GM21528 (cell line): ENCODE measurements at regions not wholly inside any gene's neighbourhood (a gene's known extent, or its start where the extent isn't known, plus 50 kb on each side); places are given as distances from the start of the nearest gene placed in this dataset.

Experiments
- ATAC-seq: cut with Tn5 transposase; IDR thresholded peaks from one replicate; pipeline ENCODE4 v1.9.1; 2021; ENCODE audit warnings: mild to moderate bottlenecking, moderate library complexity; ENCODE audit not compliant: unreplicated experiment, low FRiP score

DNA sequence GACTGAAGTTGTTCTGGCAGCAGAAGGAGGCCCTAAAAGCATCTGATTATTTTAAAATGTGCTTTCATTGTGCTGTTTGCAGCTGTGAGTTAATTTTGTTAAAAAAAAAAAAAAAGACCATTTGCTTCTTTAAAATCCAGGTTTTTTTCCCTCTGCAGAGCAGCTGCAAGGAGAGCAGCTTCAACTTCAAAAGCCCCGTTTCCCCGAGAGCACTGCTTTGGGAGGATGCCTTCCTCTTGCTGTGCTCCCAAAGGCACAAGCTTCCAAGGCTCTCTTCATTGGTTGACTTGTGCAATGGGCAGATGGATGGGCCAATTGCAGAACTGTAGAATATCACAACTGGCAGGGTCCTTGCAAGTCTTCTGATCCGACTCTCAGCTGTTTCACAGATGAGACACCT lies 459.2 kb upstream of the PKN2 start:
- no peak for ATAC-seq

DNA sequence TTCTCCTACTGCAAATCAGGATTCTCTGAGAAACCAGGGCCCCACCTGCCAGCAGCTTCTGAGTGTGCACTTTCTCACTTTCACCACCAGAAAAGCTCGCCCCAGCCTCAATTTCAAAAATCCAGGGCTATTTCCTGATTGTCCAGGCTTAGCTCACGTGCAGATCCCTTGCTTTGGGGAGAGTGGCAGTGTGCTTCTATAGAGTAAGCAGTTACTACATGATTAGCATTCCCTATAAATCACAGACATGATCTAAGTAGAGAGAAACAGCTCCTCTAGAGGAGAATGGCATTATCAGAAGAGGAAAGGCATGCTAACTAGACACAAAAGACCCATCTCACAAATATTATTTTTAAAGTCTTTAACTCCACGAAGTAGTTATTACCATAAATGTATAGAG lies 456.0 kb upstream of the PKN2 start:
- ATAC-seq: no peak

DNA sequence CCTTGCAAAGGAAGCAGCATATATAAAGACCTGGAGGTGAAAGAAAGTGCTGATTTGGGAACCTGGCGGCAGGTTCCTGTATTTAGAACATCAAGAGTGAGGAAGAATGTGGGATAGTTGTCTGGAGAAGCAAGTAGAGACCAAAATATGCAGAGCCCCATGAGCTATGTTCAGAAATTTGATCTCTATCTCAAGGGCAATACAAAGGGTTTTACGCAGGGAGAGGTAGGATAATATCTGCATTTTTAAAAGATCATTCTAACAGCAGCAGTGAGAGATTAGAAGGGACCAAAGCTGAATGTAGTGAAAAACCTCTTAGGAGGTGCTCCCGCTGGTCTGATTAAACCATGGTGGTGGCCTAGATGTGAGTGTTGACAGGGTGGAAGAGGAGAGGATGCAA lies 453.9 kb upstream of the PKN2 start:
- ATAC-seq: no peak

DNA sequence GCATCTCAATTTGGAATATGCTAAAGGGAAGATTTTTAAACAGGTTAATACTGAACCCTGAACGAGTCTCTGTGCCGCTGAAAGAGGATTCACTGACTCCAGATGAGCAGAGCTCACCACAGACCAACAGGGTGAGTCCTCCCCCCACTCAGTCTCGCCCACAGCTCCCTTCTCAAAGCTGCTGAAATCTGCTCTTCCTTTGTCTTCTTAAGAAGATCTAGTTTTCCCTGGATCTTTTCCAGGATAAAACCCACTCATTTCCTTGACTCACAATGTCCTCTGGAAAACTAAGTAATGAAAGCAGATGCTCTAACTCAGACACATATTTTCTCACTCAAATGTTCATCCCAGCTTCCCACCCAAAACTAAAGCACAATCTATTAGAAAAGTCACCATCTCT lies 447.0 kb upstream of the PKN2 start:
- ATAC-seq: no peak

DNA sequence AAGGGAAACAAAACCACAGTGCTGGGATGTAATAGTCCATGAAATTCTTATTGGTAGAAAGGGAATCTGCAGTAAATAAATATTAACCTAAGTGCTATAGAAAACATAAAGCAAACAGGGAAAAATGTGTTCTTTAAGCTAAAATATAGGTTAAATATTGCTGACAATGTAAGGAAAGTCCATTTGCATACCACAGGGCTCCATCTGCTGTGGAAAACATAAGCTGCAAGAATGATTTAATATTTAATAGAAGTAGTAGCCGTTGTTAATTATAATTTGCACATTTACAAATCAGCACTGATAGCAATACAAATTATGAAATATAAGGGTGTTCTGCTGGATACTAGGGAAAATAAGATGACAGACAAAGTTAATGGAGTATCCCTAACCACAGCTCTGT lies 444.9 kb upstream of the PKN2 start:
- no peak for ATAC-seq

DNA sequence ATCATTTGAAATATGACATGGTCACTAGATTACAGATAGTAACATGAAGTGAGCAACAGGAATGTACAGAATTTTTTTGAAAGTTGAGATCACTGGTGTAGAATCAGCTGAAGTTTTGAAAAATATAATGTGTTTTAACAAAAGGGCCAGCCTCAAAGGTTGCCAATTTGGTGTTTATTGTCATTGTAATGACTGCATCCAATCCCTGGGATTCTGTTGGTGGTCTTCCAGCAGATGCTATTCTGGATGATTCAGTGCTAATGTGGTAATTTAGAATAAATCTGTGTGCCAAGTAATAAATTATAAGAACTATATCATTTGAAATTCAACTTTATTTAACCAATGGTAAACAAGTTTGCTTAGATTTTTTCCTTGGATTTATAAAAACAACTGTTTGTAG lies 436.4 kb upstream of the PKN2 start:
- ATAC-seq: no peak

DNA sequence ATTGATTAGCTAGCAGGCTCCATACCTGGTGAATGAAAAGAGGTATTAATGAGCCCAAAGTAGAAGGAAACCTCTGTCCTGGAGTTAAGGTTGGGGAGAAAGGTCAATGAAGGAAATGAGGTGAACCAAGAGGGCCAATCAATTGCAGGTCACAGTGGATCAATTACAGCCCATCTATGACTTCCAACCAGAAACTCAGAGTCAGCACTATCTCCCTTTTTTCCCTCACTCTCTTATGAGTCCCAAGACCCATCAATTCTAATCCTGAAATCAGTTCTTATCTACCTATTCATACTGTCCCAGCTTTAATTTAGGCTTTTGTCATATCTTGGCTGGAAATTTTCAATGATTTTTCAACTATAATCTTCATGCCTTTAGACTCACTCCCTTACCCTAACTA lies 433.2 kb upstream of the PKN2 start:
- no peak for ATAC-seq

DNA sequence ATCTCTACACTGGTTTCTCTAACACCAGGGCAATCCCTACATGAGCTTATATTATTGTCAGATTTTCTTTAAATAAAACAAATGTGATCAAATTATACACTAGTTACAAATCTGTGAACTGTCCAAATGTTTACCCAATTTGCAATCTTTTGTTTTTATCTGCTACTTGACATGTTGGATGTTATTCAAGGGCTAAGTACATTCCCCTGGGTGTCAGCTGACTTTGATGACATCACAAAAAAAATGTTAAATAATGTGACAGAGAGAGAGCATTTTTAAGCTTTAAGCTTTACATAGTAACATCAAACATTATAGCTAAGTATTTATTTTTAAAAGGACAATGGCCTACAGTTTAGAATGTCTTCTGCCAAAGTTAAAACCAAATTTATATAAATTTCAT lies 431.3 kb upstream of the PKN2 start:
- no peak for ATAC-seq

DNA sequence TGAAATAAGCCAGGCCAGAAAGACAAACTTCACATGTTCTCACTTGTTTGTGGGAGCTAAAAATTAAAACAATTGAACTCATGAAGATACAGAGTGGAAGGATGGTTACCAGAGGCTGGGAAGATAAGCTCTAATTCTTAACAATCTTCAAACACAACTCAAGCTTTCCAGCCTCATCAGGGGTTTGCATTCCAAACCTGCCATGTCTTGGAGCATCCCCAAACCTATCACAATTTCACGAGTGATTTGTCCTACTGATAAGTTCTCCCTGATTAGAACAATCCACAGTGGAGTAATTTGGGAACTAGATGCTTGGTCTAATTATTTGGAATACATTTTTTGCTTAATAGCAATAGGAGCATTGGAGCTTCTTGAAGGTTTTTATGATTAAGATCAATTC lies 418.5 kb upstream of the PKN2 start:
- no peak for ATAC-seq

DNA sequence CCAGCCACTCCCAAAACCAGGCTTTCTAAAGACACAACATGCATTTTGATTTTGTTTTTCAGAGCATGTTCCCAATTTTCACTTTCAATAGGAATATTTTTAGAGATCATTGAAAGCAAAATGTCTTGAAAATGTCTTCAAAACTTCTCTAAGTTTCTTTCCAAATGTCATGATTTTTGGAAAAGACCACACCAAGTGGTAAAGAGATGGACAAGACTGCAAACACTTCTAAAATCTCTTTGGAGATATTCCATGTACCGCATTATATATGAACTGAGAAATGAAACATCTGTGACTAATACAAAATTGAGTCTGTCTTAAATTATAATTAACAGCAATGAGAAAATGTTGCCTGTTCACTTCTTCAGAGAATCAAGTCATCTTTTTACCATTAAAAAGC lies 418.0 kb upstream of the PKN2 start:
- no peak for ATAC-seq

DNA sequence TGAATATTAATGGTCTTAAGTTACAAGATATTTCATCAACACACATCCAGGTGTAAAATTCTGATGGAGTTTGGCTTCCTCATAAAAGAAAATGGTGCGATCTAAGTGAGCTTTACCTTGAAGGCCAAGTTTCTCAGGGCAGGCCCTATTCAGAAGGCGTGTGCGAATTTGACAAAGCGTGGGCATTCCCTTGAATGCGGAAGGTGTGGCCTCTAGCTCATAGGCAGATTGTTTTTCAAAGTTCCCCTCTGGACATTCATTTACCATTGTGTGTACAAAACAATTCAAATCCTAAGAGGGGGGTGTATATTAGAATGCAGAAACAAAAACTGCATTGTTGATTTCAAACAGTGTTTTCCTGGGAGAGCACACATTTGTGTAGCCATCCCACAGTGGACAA lies 411.9 kb upstream of the PKN2 start:
- ATAC-seq: no peak

DNA sequence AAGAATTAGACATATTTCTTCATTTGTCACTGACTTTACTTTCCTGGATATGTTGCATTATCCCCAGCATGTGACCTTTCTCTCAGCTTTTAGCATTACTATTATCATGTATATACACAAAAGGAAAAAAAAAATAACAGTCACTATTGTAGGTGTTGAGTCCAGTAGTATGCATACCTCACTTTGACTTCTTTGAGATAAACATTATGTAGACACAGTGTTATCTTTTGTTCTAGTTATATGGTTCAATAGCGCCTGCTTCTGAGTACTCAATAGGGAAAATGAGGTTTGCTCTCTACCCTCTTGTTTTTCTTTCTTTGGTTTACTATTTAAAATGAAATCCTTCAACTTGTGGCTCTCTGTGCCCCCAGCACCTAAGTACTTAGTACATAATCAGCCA lies 409.6 kb upstream of the PKN2 start:
- ATAC-seq: no peak

DNA sequence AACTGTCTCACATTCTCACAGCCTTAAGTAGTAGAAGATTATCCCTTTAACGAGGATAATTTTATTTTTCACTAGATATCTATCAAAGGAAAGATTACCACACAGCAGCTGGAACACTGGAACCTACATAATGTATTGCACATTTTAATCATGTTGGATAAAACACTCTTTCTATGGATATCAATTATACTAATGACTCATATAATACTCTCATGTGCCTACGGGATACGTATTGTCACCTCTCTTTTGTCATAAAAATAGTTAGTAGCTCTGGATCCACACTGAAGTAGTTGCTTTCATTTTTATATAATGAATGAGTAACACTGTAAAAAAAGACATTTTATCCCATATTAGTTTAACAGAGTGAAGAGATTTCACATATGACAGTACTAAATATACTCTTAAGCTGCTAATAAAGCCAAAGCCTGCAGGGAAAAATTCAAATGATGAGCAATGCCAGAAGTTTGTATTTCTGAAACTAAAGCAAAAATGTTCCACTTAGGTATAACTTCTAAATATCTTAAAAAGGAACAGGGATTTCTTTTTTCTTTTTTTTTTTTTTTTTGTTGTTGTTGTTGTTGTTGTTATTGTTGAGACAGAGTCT lies 408.7 kb upstream of the PKN2 start:
- no peak for ATAC-seq

DNA sequence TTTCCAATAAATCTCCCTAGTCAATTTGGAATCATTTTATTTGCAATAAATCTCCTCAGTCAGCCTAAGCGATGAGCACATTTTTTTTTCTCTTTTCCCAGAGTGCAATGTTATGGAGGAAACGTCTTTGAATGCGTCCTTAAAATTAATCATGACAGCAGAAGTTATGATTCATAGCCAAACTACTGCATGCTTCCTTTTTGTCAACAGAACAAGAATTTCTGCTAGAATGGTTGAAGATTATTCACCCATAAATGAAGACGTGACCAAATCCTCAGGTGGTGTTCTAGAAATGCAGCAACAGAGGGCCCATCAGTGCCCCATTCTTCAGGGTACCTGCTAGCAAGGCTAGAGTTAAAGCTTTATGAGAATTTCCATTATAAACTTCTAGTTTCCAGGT lies 407.9 kb upstream of the PKN2 start:
- no peak for ATAC-seq

DNA sequence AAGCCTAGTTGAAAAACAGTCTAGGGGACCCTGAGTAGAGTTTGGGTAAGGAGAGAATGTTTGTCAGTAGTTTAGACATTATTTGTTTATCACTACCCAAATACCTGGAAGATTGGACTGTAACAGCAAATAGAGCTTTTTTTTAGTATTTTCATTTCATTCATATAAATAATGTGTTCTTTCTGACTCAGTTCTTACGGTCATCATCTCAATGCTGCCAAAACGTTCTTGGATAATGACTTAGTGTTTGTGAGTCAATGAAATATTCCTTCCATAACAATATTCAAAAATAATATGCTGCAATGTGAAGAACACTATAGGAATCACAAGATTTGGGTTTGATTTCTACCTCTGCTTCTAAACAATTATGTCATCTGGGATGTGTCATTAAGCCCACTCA lies 400.0 kb upstream of the PKN2 start:
- ATAC-seq: no peak

DNA sequence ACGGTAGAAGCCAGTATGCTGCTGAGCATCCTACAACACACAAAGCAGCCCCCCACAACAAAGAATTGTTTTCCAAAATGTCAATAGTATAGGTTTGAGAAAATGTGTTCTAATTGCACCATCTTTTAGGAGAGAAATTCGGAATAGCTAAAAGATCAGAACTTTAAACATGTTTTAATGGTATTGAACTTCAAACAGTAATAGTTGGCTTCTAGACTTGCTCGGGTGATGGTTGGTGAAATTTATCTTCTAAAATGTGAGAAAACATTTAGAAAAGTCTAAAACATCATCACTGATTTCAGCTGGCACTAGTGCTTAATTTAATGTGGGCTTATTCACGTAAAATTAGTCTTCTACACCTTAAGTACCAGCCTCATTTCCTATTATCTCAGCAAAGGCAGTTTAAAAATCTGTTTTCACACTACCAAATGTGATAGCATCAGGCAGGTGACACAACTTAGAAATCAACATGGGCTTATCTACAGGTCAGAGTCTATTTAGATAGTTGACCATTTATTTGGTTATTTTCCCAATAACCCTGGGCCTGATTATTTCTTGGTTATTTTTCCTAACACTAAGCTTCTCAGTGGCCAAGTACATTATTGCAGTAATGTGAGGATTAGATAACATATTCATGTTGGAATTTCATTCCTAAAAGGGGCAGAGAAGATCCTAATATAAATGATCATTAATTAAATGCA lies 399.3 kb upstream of the PKN2 start:
- ATAC-seq: no peak

DNA sequence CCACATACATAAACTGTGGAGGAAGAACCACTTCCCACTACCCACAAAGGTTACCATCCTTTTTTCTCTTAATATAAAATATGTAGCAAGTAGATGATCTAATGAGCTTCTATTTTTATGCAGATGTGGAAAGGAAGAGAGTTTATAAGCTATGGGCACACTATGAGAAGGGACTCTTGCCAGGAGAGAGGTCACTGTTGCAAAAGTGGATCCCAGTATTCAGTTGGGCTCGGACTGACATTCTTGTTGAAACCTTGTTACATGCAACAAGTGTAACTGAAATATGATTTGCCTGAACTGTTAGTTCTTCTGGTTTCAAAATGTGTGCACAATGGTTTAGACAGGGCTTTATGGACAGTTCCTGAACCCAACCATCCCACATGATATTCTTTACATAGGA lies 397.4 kb upstream of the PKN2 start:
- ATAC-seq: no peak

DNA sequence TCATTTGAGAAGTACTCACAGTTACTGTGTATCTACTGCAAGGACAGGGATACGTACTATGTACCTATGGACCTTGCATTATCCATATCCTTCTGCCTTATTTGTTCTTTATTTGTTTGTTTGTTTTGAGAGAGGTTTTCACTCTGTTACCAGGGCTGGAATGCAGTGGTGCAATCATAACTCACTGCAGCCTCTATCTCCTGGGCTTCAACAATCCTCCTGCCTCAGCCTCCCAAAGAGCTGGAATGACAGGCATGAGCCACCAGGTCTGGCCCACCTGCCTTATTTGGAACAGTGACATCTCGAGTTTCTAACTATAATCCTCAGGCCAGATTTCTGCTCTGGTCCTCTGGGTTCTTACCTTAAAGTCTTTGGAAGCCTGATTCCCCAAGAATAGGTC lies 395.5 kb upstream of the PKN2 start:
- no peak for ATAC-seq

DNA sequence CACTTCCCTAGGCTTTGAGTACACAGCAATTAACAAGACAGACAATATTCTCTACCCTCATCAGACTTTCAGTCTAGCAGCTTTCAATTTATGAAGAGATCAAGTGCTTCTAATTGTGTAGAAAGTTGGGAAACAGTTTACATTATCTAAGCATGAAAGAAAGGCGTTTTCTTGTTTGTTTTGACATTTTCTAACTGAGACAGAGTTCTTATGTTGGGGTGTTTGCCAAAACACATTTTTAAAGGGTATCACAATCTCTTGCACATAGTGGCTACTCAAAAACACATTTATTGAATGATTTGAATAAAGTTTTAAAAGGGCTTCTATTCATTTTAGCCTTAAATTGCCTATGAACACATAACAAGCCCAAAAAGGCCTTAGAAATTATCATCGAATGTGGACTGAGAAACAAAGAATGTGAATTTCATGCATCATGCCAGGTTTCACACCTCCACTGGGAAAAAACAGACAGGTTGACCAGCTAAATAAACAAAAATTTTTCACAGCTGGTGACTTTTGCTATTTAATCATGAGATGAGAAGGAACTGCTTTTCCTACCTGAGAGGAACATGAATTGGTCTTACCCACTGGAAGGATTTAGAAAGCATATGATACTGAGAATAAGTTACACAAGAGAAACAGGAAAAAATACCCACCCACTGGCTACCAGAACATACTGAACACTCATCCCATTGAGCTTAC lies 394.5 kb upstream of the PKN2 start:
- ATAC-seq: no peak

DNA sequence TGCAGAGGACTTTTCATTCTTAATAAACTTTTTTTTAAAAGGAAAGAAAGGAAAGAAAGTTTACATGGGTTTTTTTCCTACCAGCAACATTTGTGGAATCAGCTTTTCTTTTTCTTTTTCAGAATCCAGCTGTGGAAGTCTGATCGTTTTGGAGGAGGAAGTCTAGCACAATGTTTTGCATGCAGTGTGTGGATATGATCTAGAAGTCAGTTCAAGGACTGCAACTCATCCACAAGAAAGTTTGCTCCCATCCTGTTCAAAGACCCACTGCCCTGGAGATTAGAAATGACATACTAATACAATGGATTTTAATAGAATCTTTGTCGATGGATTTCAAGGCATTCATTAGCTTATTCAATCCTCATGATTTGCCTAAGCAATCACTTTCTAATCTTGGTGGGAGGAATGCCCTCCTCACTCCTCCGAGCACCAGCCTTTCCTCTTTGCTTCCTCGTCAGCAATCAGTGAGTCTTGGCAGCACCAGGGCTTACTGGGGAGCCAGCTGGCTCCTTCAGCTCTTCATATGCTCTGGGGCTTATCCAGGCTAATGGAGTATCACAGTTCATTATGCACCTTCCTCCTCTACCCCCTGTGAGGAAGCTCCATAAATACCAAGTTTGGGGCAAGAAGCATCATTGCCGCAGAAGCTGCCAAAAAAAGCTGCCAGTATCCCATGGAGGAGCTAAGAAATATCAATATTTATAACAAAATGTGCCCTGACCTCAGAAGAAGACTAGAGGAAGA lies 392.3 kb upstream of the PKN2 start:
- ATAC-seq: no peak

DNA sequence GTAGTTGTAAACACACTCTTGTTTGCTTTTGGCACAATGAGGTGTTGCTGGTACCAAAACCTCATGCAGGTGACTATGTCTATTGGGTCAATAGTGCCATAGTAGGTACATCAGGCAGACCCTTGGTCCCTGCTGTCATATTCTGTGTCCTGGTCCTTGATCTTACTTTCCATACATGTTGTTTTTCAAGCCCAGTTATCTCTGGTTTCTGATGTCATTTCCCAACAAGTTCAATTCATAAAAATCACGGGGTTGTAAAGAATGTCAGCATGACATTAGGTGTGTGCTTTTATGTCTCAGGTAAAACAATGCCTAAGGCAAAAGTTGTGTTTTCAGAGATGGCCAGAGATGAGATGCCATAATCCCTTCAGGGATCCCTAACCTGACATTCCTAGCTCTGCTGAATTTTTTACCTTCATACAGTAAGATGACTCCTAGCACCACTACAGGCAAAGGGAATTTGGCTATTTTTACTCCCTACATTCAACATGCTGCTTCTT lies 390.3 kb upstream of the PKN2 start:
- ATAC-seq: no peak
